Epithelial cell of esophagus (primary cell): ENCODE measurements at regions not wholly inside any gene's neighbourhood (a gene's known extent, or its start where the extent isn't known, plus 50 kb on each side); places are given as distances from the start of the nearest gene placed in this dataset.

Experiments used
- DNase-seq: peaks from one replicate; pipeline ENCODE4 v3.0.0; 2010; ENCODE audit warnings: low read depth
- H3K4me3 ChIP-seq: 2 replicates; pipeline ENCODE4 v1.5.1; 2011; ENCODE audit warnings: mild to moderate bottlenecking, low read length, control low read depth
- CTCF ChIP-seq: IDR thresholded peaks from 2 replicates; pipeline ENCODE4 v1.5.1; 2011; ENCODE audit warnings: low read depth, mild to moderate bottlenecking, low read length, control low read depth, inconsistent platforms; ENCODE audit not compliant: insufficient read depth; ENCODE audit errors: missing control alignments

GRCh38 chr6:95946906-95947305 is 68.9 kb upstream of the FUT9 start:
- H3K4me3 ChIP-seq = no peak overlapping the region
- no peak for TF ChIP-seq CTCF
- DNase-seq = no peak

- TF ChIP-seq CTCF = no peak
- no peak overlapping the region for H3K4me3 ChIP-seq
- no peak for DNase-seq
These were observed 67.5 kb upstream of the FUT9 start for GRCh38 chr6:95948324-95948723.

- no peak overlapping the region for H3K4me3 ChIP-seq
- no peak for TF ChIP-seq CTCF
- peak; percentile 8 for DNase-seq
These were observed 65.8 kb upstream of the FUT9 start for GRCh38 chr6:95949985-95950384.

DNA sequence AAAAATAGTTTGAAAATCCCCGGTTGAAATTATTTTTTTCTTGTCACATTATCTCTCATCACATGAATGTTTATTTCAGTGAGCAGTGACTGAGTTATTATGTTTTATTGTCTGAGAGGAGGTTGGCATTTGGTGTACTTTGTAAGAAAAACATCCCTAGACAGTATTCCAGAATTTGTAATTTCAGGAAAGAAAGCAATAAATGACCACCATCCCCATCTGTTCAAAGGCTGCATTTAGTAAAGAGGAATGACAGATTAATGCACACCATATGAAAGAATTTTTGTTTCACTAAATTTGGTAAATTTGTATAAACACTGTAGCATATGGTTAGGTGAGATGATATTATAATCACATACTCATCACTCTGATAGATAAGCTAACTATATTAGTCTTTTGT is 57.1 kb upstream of the FUT9 start:
- no peak overlapping the region for H3K4me3 ChIP-seq
- no peak for DNase-seq
- no peak for TF ChIP-seq CTCF

- TF ChIP-seq CTCF = no peak
- no peak overlapping the region for H3K4me3 ChIP-seq
- no peak for DNase-seq
These were observed 56.5 kb upstream of the FUT9 start for GRCh38 chr6:95959261-95959660.
